ENCODE measurements at regions not wholly inside any gene's neighbourhood (a gene's known extent, or its start where the extent isn't known, plus 50 kb on each side); places are given as distances from the start of the nearest gene placed in this dataset.

DNA sequence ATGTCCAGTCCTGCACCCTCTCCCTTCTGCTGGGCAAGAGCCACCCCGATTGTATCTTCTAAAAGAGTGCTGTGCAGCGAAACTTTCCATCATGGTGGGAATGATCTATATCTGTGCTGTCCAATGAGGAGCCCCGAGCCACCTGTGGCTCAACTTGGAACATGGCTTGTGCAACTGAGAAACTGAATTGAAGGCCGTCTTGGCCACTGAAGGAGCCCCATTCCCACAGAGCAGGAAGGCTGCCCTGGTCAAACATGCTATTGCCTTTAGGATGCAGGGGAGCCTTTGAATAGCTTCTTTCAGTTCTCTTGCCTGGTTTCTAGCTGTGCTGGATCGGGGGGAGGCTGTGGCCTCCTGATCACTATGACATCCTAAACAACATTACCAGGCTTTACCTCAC, 427.6 kb downstream of the SETD4 start:
- Histone ChIP-seq H3K79me2 (ENCODE audit: insufficient read depth, low read length) (no peaks in the 10 kb centered on the region), H3K9ac (ENCODE audit: low read depth, low read length, poor library complexity, severe bottlenecking) (no peak overlapping the region), H3K4me3 (ENCODE audit: low read length, poor library complexity, severe bottlenecking) (no peak overlapping the region), H3K9me2 (replicated peaks; ENCODE audit: low read depth, low read length) (no peaks in the 10 kb centered on the region), H3F3A (ENCODE audit: low read depth) (no peaks in the 10 kb centered on the region), H2AFZ (ENCODE audit: low read length) (no peak overlapping the region), H3K4me1 (ENCODE audit: insufficient read depth, low read length, poor library complexity, severe bottlenecking) (no peaks in the 10 kb centered on the region), H3K27me3 (ENCODE audit: insufficient read depth, low read length, poor library complexity, severe bottlenecking) (no peaks in the 10 kb centered on the region), H3K36me3 (ENCODE audit: insufficient read depth, low read length) (no peaks in the 10 kb centered on the region), H3K9me3 (ENCODE audit: insufficient read depth, low read depth, low read length) (no peaks in the 10 kb centered on the region), H3K4me2 (ENCODE audit: low read depth, low read length, poor library complexity, severe bottlenecking) (no peak overlapping the region), H4K20me1 (ENCODE audit: insufficient read depth, low read length, poor library complexity, severe bottlenecking) (no peaks in the 10 kb centered on the region)
- TF ChIP-seq, protein P1, sequence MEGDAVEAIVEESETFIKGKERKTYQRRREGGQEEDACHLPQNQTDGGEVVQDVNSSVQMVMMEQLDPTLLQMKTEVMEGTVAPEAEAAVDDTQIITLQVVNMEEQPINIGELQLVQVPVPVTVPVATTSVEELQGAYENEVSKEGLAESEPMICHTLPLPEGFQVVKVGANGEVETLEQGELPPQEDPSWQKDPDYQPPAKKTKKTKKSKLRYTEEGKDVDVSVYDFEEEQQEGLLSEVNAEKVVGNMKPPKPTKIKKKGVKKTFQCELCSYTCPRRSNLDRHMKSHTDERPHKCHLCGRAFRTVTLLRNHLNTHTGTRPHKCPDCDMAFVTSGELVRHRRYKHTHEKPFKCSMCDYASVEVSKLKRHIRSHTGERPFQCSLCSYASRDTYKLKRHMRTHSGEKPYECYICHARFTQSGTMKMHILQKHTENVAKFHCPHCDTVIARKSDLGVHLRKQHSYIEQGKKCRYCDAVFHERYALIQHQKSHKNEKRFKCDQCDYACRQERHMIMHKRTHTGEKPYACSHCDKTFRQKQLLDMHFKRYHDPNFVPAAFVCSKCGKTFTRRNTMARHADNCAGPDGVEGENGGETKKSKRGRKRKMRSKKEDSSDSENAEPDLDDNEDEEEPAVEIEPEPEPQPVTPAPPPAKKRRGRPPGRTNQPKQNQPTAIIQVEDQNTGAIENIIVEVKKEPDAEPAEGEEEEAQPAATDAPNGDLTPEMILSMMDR (conservative IDR thresholded peaks at IDR 0.05; ENCODE audit: low read length): no peak
- no peak for TF ChIP-seq EZH2phosphoT487 (IDR thresholded peaks at IDR 0.05; ENCODE audit: borderline replicate concordance)

DNA sequence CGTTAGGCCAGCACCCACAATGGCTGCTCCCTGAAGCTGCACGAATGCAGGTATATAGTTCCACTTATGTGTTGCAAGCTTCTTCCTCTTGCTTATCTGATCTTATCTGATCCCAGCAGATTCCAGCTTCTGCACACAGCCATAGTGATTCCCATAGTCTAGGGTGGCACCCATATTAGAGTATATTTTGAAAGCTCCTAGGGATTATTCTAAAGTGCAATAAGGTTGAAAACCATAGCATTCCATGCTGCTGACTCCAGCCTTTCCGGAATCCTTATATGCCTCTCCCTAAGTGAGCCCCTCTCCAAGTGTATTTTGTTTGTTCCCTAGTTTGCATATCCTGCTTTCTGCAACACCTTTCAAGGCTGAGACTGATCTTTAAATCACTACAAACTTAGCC, 432.0 kb downstream of the SETD4 start:
- H4K20me1 ChIP-seq (ENCODE audit: insufficient read depth, low read length, poor library complexity, severe bottlenecking): no peaks in the 10 kb centered on the region
- H3K9me2 ChIP-seq (replicated peaks; ENCODE audit: low read depth, low read length): no peaks in the 10 kb centered on the region
- no peaks in the 10 kb centered on the region for H3K36me3 ChIP-seq (ENCODE audit: insufficient read depth, low read length)
- H2AFZ ChIP-seq (ENCODE audit: low read length): no peak overlapping the region
- no peaks in the 10 kb centered on the region for H3K4me1 ChIP-seq (ENCODE audit: insufficient read depth, low read length, poor library complexity, severe bottlenecking)
- TF ChIP-seq EZH2phosphoT487 (IDR thresholded peaks at IDR 0.05; ENCODE audit: borderline replicate concordance): no peak
- TF ChIP-seq, protein P1 (conservative IDR thresholded peaks at IDR 0.05; ENCODE audit: low read length): no peak
- H3K4me3 ChIP-seq (ENCODE audit: low read length, poor library complexity, severe bottlenecking): no peak overlapping the region
- no peak overlapping the region for H3K9ac ChIP-seq (ENCODE audit: low read depth, low read length, poor library complexity, severe bottlenecking)
- no peaks in the 10 kb centered on the region for H3F3A ChIP-seq (ENCODE audit: low read depth)
- H3K9me3 ChIP-seq (ENCODE audit: insufficient read depth, low read depth, low read length): no peaks in the 10 kb centered on the region
- H3K27me3 ChIP-seq (ENCODE audit: insufficient read depth, low read length, poor library complexity, severe bottlenecking): no peaks in the 10 kb centered on the region
- H3K4me2 ChIP-seq (ENCODE audit: low read depth, low read length, poor library complexity, severe bottlenecking): no peak overlapping the region
- no peaks in the 10 kb centered on the region for H3K79me2 ChIP-seq (ENCODE audit: insufficient read depth, low read length)

DNA sequence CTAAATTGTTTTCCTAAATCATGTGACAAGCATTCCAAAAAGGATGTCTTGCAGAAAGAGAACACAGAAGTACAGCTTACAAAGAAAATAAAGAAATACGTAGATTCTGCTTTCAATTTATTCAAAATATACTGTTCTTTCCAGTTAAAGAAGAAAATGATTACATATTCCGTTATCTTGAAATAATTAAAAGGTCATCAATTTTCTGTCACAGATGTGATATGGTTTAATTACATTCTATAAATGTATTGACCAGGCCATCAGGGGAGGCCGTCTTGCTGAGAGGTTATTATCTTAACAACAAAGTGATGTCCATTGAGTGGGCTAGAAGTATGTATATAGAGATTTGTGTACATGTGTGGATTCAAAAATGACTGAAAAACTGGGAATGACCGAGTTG, 432.9 kb downstream of the SETD4 start:
- TF ChIP-seq EZH2phosphoT487 (IDR thresholded peaks at IDR 0.05; ENCODE audit: borderline replicate concordance): no peak
- TF ChIP-seq, protein P1 (conservative IDR thresholded peaks at IDR 0.05; ENCODE audit: low read length): no peak
- Histone ChIP-seq H3K79me2 (ENCODE audit: insufficient read depth, low read length) (no peaks in the 10 kb centered on the region), H3F3A (ENCODE audit: low read depth) (no peaks in the 10 kb centered on the region), H3K36me3 (ENCODE audit: insufficient read depth, low read length) (no peaks in the 10 kb centered on the region), H4K20me1 (ENCODE audit: insufficient read depth, low read length, poor library complexity, severe bottlenecking) (no peaks in the 10 kb centered on the region), H3K27me3 (ENCODE audit: insufficient read depth, low read length, poor library complexity, severe bottlenecking) (no peaks in the 10 kb centered on the region), H3K9ac (ENCODE audit: low read depth, low read length, poor library complexity, severe bottlenecking) (no peak overlapping the region), H2AFZ (ENCODE audit: low read length) (no peak overlapping the region), H3K4me1 (ENCODE audit: insufficient read depth, low read length, poor library complexity, severe bottlenecking) (no peaks in the 10 kb centered on the region), H3K4me2 (ENCODE audit: low read depth, low read length, poor library complexity, severe bottlenecking) (no peak overlapping the region), H3K9me2 (replicated peaks; ENCODE audit: low read depth, low read length) (no peaks in the 10 kb centered on the region), H3K4me3 (ENCODE audit: low read length, poor library complexity, severe bottlenecking) (no peak overlapping the region), H3K9me3 (ENCODE audit: insufficient read depth, low read depth, low read length) (no peaks in the 10 kb centered on the region)
